K562 (cell line): ENCODE measurements at regions not wholly inside any gene's neighbourhood (a gene's known extent, or its start where the extent isn't known, plus 50 kb on each side); places are given as distances from the start of the nearest gene placed in this dataset.

Source experiments
- CTCF ChIP-seq, 3 experiments: IDR thresholded peaks in 2 of 3; conservative IDR thresholded peaks in 1 of 3; 2 replicates each; pipeline ENCODE4 v1.5.1; 2011 to 2012; ENCODE audit warnings: low read length in 3 of 3, mild to moderate bottlenecking in 3 of 3, control low read depth in 2 of 3, improper control_type of control experiment in 1 of 3, inconsistent platforms in 1 of 3, low read depth in 1 of 3, mixed read lengths in 1 of 3, moderate library complexity in 1 of 3; ENCODE audit not compliant: insufficient read depth in 2 of 3
- CXXC5 ChIP-seq: fragments of 250-450 bp; sonication (Bioruptor Pico); IDR thresholded peaks from 2 replicates; pipeline ENCODE4 v1.8.0; 2022; ENCODE audit warnings: inconsistent platforms, mild to moderate bottlenecking, moderate library complexity
- NELFE ChIP-seq: IDR thresholded peaks from 2 replicates; pipeline ENCODE4 v1.6.1; 2011; ENCODE audit warnings: mild to moderate bottlenecking; ENCODE audit not compliant: insufficient read depth, insufficient read length
- POLR2AphosphoS5 ChIP-seq: IDR thresholded peaks from 2 replicates; pipeline ENCODE4 v1.6.1; 2011; ENCODE audit warnings: mild to moderate bottlenecking, low read depth, low read length, moderate library complexity; ENCODE audit not compliant: control insufficient read depth, insufficient read depth
- THAP12 ChIP-seq: fragments of 250-450 bp; sonication (Bioruptor Pico); IDR thresholded peaks from 2 replicates; pipeline ENCODE4 v1.9.0; 2021; ENCODE audit warnings: mild to moderate bottlenecking, inconsistent platforms
- ZBTB33 ChIP-seq: sonication (generic); formaldehyde crosslinking; IDR thresholded peaks from 2 replicates; pipeline ENCODE4 v1.8.1; 2023; ENCODE audit warnings: mild to moderate bottlenecking, missing genetic modification reagents
- ZNF512 ChIP-seq: IDR thresholded peaks from 2 replicates; pipeline ENCODE4 v1.6.1; 2016; ENCODE audit warnings: missing genetic modification characterization, missing compliant biosample characterization

GRCh38 chr14:86373886-86374285 is 843.9 kb downstream of the FLRT2 start:
- TF ChIP-seq POLR2AphosphoS5 (no peak), NELFE (no peak), CTCF (IDR thresholded peaks at IDR 0.05 in 2 of 3, conservative IDR thresholded peaks at IDR 0.05 in 1 of 3; ENCODE audit: insufficient read depth in 2 of 3, low read depth in 1 of 3, low read length in 3 of 3) (no peak), ZNF512 (tag) (no peak), ZBTB33 (no peak), THAP12 (CRISPR knock-in tag) (no peak), CXXC5 (CRISPR knock-in tag) (no peak)
